OCI-LY7 (cell line): ENCODE measurements at regions not wholly inside any gene's neighbourhood (a gene's known extent, or its start where the extent isn't known, plus 50 kb on each side); places are given as distances from the start of the nearest gene placed in this dataset.

ENCODE experiments used
- EZH2phosphoT487 ChIP-seq: fragments of 200-600 bp; sonication (generic); IDR thresholded peaks from 2 replicates; pipeline ENCODE4 v1.6.1; 2018; ENCODE audit warnings: low read depth, borderline replicate concordance, mild to moderate bottlenecking, mixed run types, antibody characterized with exemption, low read length, moderate library complexity, mixed read lengths
- TF ChIP-seq, protein P1 (sequence below): fragments of 200-600 bp; sonication (generic); conservative IDR thresholded peaks from 2 replicates; pipeline ENCODE4 v1.5.1; 2014; ENCODE audit warnings: mild to moderate bottlenecking, antibody characterized with exemption, low read length, moderate library complexity, mixed read lengths

DNA sequence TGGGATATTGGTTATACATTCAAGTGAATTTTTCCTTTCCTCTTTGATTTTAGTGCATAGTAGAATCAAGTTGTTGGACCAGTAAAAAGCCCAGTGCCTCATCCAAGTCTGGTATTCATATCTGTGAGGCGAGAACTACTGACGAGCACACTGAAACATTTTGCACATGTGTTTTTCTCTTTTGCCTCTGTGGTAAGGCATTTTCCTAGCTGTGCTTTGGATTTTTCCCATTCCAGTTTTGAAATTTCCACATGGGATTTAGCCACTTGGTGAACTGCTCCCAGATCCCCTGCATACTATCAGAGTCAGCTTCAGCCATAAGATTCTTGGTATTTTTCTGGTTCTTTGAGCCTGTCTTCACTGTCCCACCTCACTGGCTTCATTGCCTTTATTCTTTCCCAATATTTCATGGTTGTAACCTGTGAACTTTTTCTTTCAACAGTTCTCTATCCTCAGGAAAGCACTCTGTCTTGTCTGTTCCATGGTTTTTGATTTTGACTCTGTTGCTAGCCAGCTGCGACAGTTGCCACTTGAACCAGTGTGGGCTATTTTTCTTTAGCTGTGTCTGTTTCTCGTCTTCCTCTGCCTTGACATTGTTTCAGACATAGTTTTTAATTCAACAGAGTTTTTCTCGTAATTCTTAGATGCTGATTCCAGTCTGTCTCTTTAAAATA lies 239.0 kb downstream of the REEP3 start:
- TF ChIP-seq, protein P1, sequence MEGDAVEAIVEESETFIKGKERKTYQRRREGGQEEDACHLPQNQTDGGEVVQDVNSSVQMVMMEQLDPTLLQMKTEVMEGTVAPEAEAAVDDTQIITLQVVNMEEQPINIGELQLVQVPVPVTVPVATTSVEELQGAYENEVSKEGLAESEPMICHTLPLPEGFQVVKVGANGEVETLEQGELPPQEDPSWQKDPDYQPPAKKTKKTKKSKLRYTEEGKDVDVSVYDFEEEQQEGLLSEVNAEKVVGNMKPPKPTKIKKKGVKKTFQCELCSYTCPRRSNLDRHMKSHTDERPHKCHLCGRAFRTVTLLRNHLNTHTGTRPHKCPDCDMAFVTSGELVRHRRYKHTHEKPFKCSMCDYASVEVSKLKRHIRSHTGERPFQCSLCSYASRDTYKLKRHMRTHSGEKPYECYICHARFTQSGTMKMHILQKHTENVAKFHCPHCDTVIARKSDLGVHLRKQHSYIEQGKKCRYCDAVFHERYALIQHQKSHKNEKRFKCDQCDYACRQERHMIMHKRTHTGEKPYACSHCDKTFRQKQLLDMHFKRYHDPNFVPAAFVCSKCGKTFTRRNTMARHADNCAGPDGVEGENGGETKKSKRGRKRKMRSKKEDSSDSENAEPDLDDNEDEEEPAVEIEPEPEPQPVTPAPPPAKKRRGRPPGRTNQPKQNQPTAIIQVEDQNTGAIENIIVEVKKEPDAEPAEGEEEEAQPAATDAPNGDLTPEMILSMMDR: no peak
- TF ChIP-seq EZH2phosphoT487: no peak
